HG03342 (cell line): ENCODE measurements at regions not wholly inside any gene's neighbourhood (a gene's known extent, or its start where the extent isn't known, plus 50 kb on each side); places are given as distances from the start of the nearest gene placed in this dataset.

ENCODE experiments used
- ATAC-seq: cut with Tn5 transposase; IDR thresholded peaks from one replicate; pipeline ENCODE4 v1.9.1; 2021; ENCODE audit warnings: mild to moderate bottlenecking, moderate library complexity; ENCODE audit not compliant: unreplicated experiment

GRCh38 chr1:195005338-195005737, 1602.9 kb downstream of the KCNT2 start:
- no peak for ATAC-seq

DNA sequence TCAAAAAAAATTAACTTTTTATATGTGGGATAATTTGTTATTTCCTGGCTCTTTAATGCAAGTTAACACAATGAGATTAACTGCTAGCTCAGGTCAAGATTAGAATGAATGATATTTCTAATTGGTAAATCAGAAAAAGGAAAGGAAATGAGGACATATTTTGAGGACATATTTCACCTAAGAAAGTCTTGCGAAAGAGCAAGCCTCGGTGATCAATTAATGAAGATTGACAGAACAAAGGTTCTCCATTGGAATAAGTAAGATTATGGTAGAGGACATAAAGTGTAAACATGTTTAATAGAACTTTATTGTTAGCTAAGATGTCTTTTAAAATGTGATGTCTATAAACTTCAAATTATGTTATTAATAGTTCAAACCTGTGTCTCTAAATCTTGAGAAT, 1617.8 kb downstream of the KCNT2 start:
- no peak for ATAC-seq

DNA sequence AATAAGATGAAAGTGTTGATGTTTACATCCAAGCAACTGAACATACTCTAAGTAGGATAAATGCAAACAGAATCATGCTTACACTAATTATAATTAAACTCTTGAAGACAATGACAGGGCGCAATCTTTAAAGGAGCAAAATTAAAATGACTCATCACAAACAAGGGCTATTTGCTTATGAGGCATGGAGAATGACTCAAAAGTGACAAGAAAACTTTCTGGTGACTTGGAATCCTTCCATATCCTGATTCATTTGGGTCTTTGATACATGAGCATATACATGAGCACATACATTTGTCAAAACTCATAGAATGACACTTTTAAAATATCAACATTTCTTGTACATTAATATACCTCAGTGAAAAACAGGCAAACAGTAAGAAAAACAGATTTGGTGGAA, 1632.3 kb downstream of the KCNT2 start:
- ATAC-seq, result peak; percentile 41

- no peak for ATAC-seq
These were observed 1639.3 kb downstream of the KCNT2 start for GRCh38 chr1:194968916-194969315.

DNA sequence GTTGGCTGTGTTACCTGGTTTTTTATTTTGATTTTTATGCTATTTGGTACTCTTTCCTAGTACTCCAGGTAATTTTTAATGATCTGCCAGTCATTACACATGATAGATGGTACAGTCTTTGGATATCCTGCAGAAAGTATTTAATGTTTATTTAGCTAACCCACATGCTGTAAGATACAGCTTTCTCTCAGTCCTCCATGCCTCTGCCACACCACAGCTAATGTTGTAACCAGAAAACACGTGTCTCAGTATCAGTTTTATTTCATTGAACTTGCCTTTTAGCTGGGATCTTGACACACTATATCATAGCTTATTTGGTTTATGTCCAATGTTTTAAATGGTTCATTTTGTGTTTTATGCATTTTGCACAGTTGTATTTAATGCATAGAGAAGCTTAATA, 1648.4 kb downstream of the KCNT2 start:
- ATAC-seq, result no peak

GRCh38 chr1:194952171-194952570, 1656.1 kb downstream of the KCNT2 start:
- ATAC-seq, result no peak

DNA sequence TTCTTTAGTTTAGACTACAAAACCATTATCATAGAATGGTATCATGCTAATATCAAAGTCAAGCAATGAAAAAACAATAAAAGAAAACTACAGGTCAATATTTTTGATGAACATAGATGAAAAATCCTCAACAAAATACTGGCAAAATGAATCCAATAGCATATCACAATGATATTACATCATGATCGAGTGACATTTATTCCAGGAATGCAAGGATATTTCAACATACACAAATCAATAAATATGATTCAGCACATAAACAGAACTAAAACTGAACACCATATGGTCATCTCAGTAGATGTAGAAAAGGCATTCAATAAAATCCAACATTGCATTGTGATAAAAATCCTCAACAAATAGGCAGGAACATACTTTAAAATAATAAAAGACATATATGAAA, 1657.7 kb downstream of the KCNT2 start:
- ATAC-seq, result no peak

- ATAC-seq, result no peak
These were observed 1667.8 kb downstream of the KCNT2 start for GRCh38 chr1:194940336-194941030.

DNA sequence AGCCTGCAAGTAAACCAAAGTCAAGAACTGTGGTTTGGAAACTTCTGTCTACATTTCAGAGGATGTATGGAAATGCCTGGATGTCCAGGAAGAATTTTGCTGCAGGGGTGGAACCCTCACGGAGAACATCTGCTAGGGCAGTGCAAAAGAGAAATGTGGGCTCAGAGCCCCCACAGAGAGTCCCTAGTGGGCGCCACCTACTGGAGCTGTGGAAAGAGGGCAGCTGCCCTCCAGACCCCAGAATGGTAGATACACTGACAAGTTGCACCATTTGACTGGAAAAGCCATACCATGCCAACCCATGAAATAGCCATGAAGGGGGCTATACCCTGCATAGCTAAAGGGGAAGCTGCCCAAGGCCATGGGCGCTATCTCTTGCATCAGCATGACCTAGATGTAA, 1672.4 kb downstream of the KCNT2 start:
- no peak for ATAC-seq

- ATAC-seq, result no peak
These were observed 1677.1 kb downstream of the KCNT2 start for GRCh38 chr1:194931166-194931565.

- no peak for ATAC-seq
These were observed 1678.1 kb downstream of the KCNT2 start for GRCh38 chr1:194930132-194930531.

DNA sequence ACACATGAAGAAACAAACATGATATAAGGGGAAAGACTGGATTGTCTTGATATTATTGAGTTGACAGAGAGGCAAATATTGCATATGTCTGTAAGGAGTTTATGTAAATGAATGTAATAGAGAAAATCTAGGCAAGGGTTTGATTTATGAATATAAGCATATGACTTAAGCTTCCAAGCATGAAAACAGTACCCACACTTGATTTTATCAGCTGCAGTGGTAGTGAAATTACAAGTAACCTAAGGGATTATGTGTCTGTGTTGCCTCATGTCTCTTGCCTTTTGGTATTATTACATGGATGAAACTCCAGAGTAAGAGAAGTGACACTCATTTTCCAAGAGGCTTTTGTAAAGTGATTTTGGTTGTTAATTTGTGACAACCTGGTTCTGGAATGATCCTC, 1678.9 kb downstream of the KCNT2 start:
- ATAC-seq, result no peak

DNA sequence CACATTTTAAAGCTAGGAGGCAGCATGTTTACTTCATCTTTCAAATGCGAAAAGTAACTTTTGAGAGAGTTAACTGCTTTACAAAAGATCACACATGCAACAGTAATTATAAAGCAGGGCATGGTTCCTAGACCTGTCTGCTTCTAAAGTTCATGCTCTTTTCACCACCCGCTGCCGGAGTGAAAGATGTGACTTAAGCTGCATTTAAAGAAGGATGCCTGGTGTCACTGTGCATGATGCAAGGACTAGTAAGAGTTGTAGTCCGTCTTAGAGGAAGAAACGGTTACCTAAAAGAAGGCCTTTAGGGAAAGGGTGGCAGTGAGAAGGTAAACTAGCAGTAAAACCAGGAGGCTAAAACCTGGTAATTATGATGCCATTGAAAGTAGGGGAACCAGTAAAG, 1689.1 kb downstream of the KCNT2 start:
- no peak for ATAC-seq

GRCh38 chr1:194917769-194918168, 1690.5 kb downstream of the KCNT2 start:
- no peak for ATAC-seq

GRCh38 chr1:194908643-194909042, 1699.6 kb downstream of the KCNT2 start:
- ATAC-seq, result no peak

- ATAC-seq, result no peak
These were observed 1704.7 kb downstream of the KCNT2 start for GRCh38 chr1:194903524-194903923.

GRCh38 chr1:194889310-194889709, 1702.9 kb upstream of the B3GALT2 start:
- ATAC-seq, result no peak

GRCh38 chr1:194870860-194871259, 1684.4 kb upstream of the B3GALT2 start:
- no peak for ATAC-seq

DNA sequence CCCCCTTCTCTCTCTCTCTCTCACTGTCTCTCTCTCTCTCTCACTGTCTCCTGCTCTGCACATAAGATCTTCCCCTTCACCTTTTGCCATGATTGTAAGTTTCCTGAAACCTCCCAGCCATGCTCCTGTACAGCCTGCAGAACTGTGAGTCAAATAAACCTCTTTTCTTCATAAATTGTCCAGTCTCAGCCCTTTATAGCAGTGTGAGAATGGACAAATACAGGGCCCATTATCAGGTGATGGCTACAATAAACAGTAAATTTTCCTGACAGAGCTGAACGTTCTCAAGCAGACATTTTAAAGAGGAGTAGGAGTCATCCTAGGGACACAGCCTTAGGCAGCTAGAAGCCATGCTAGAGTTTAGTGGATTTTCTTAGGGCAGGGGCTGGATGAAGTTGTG, 1679.7 kb upstream of the B3GALT2 start:
- ATAC-seq, result no peak

GRCh38 chr1:194865383-194865782, 1679.0 kb upstream of the B3GALT2 start:
- no peak for ATAC-seq

DNA sequence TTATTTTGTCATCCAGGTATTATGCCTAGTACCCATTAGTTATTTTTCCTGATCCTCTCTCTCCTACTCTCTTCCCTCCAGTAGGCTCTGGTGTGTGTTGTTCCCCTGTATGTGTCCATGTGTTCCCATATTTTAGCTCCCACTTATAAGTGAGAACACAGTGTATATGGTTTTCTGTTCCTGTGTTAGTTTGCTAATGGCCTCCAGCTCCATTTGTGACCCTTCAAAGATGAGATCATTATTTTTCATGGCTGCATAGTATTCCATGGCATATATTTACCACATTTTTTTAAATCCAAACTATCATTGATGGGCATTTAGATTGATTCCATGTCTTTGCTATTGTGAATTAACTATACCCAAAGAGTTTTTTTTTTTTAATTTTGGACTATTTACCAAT, 1675.7 kb upstream of the B3GALT2 start:
- ATAC-seq, result no peak

- ATAC-seq, result no peak
These were observed 1674.1 kb upstream of the B3GALT2 start for GRCh38 chr1:194860248-194861201.
